ENCODE measurements at regions not wholly inside any gene's neighbourhood (a gene's known extent, or its start where the extent isn't known, plus 50 kb on each side); places are given as distances from the start of the nearest gene placed in this dataset.
"Not testable (repeated sequence)": the region's sequence is repeated elsewhere in the genome, so short reads cannot be mapped to it uniquely, and the experiment has no call there.

DNA sequence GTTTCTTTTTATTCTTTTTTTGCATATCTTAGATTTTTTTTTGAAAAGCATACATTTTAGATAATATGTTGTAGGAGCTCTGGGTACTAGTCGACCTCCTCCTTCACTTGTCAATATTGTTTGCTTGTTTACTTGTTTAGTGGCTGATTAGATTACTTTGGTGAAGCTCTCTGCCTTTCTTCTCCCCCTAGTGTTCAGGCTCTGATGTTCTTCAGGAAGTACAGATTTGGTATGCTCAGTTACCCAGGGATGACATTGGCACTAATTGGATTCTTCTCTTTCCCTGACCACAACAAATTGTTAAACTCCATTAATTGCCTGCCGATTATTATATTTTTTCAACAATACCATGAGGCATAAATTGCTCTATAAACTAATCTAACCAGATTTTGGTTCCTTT, 491.2 kb downstream of the SUCLG1 start:
- Histone ChIP-seq H3K9me3 (ENCODE audit: insufficient read depth, low read length) (no peaks in the 10 kb centered on the region), H4K20me1 (ENCODE audit: low read depth, low read length) (no peaks in the 10 kb centered on the region), H3K4me3 (ENCODE audit: insufficient read depth, low read length, poor library complexity, severe bottlenecking) (no peak overlapping the region), H3K79me2 (ENCODE audit: insufficient read depth, low read length) (no peaks in the 10 kb centered on the region), H3K9ac (ENCODE audit: low read length) (no peak overlapping the region), H2AFZ (ENCODE audit: low read depth, low read length, severe bottlenecking) (no peak overlapping the region), H3K36me3 (ENCODE audit: low read length) (no peaks in the 10 kb centered on the region), H3K27ac (ENCODE audit: low read depth, low read length) (no peak overlapping the region), H3K27me3 (ENCODE audit: low read length) (no peaks in the 10 kb centered on the region), H3K4me2 (ENCODE audit: low read depth, low read length, poor library complexity, severe bottlenecking) (no peak overlapping the region), H3K9me2 (replicated peaks; ENCODE audit: insufficient read depth, low read length) (no peaks in the 10 kb centered on the region), H3F3A (ENCODE audit: insufficient read depth) (no peaks in the 10 kb centered on the region)
- TF ChIP-seq, protein P1, sequence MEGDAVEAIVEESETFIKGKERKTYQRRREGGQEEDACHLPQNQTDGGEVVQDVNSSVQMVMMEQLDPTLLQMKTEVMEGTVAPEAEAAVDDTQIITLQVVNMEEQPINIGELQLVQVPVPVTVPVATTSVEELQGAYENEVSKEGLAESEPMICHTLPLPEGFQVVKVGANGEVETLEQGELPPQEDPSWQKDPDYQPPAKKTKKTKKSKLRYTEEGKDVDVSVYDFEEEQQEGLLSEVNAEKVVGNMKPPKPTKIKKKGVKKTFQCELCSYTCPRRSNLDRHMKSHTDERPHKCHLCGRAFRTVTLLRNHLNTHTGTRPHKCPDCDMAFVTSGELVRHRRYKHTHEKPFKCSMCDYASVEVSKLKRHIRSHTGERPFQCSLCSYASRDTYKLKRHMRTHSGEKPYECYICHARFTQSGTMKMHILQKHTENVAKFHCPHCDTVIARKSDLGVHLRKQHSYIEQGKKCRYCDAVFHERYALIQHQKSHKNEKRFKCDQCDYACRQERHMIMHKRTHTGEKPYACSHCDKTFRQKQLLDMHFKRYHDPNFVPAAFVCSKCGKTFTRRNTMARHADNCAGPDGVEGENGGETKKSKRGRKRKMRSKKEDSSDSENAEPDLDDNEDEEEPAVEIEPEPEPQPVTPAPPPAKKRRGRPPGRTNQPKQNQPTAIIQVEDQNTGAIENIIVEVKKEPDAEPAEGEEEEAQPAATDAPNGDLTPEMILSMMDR (IDR thresholded peaks at IDR 0.05; ENCODE audit: insufficient read depth, low read length, poor library complexity, severe bottlenecking), result no peak
- TF ChIP-seq EZH2phosphoT487 (conservative IDR thresholded peaks at IDR 0.05; ENCODE audit: low read length), result no peak

GRCh38 chr2:83966946-83967345, 492.1 kb downstream of the SUCLG1 start:
- H3K79me2 ChIP-seq (ENCODE audit: insufficient read depth, low read length); H3K9ac ChIP-seq (ENCODE audit: low read length); H4K20me1 ChIP-seq (ENCODE audit: low read depth, low read length); H3K4me2 ChIP-seq (ENCODE audit: low read depth, low read length, poor library complexity, severe bottlenecking); H3K4me3 ChIP-seq (ENCODE audit: insufficient read depth, low read length, poor library complexity, severe bottlenecking); H3K27me3 ChIP-seq (ENCODE audit: low read length); H3K9me2 ChIP-seq (replicated peaks; ENCODE audit: insufficient read depth, low read length); H2AFZ ChIP-seq (ENCODE audit: low read depth, low read length, severe bottlenecking); H3K36me3 ChIP-seq (ENCODE audit: low read length); H3F3A ChIP-seq (ENCODE audit: insufficient read depth); H3K9me3 ChIP-seq (ENCODE audit: insufficient read depth, low read length); H3K27ac ChIP-seq (ENCODE audit: low read depth, low read length): not testable (repeated sequence)

- Histone ChIP-seq H4K20me1 (ENCODE audit: low read depth, low read length) (no peaks in the 10 kb centered on the region), H2AFZ (ENCODE audit: low read depth, low read length, severe bottlenecking) (no peak overlapping the region), H3K4me2 (ENCODE audit: low read depth, low read length, poor library complexity, severe bottlenecking) (no peak overlapping the region), H3K4me3 (ENCODE audit: insufficient read depth, low read length, poor library complexity, severe bottlenecking) (no peak overlapping the region), H3F3A (ENCODE audit: insufficient read depth) (no peaks in the 10 kb centered on the region), H3K27me3 (ENCODE audit: low read length) (no peaks in the 10 kb centered on the region), H3K9me2 (replicated peaks; ENCODE audit: insufficient read depth, low read length) (no peaks in the 10 kb centered on the region), H3K27ac (ENCODE audit: low read depth, low read length) (no peak overlapping the region), H3K9me3 (ENCODE audit: insufficient read depth, low read length) (no peaks in the 10 kb centered on the region), H3K9ac (ENCODE audit: low read length) (no peak overlapping the region), H3K36me3 (ENCODE audit: low read length) (no peaks in the 10 kb centered on the region), H3K79me2 (ENCODE audit: insufficient read depth, low read length) (no peaks in the 10 kb centered on the region)
- no peak for TF ChIP-seq EZH2phosphoT487 (conservative IDR thresholded peaks at IDR 0.05; ENCODE audit: low read length)
- TF ChIP-seq, protein P1 (IDR thresholded peaks at IDR 0.05; ENCODE audit: insufficient read depth, low read length, poor library complexity, severe bottlenecking), result no peak
Measured at GRCh38 chr2:83961512-83961911, 497.6 kb downstream of the SUCLG1 start.

DNA sequence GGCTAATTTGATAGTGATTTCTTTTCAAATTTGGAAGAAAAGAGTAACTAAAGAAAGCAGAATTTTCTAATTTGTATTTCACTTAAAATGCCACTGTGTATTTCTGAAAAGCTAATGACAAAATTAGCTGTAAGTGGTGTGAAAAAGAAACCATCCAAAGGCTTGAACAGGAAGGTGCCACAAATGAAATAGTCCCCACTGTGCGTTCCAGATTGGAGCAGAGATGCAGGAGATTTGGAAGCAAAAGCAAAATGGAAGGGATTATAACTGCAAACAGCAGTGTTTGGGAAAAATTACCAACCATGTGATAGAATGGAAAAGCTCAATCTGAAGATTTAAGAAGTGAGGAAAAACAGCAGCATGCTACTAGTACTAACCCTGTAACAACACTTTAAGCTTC, 498.7 kb downstream of the SUCLG1 start:
- no peaks in the 10 kb centered on the region for H3K79me2 ChIP-seq (ENCODE audit: insufficient read depth, low read length)
- H4K20me1 ChIP-seq (ENCODE audit: low read depth, low read length), result no peaks in the 10 kb centered on the region
- no peaks in the 10 kb centered on the region for H3K9me3 ChIP-seq (ENCODE audit: insufficient read depth, low read length)
- H3F3A ChIP-seq (ENCODE audit: insufficient read depth), result no peaks in the 10 kb centered on the region
- no peak overlapping the region for H3K4me2 ChIP-seq (ENCODE audit: low read depth, low read length, poor library complexity, severe bottlenecking)
- H3K36me3 ChIP-seq (ENCODE audit: low read length), result no peaks in the 10 kb centered on the region
- H3K4me3 ChIP-seq (ENCODE audit: insufficient read depth, low read length, poor library complexity, severe bottlenecking), result no peak overlapping the region
- H2AFZ ChIP-seq (ENCODE audit: low read depth, low read length, severe bottlenecking), result no peak overlapping the region
- H3K9me2 ChIP-seq (replicated peaks; ENCODE audit: insufficient read depth, low read length), result no peaks in the 10 kb centered on the region
- no peaks in the 10 kb centered on the region for H3K27me3 ChIP-seq (ENCODE audit: low read length)
- no peak for TF ChIP-seq EZH2phosphoT487 (conservative IDR thresholded peaks at IDR 0.05; ENCODE audit: low read length)
- TF ChIP-seq, protein P1 (IDR thresholded peaks at IDR 0.05; ENCODE audit: insufficient read depth, low read length, poor library complexity, severe bottlenecking), result no peak
- H3K9ac ChIP-seq (ENCODE audit: low read length), result no peak overlapping the region
- no peak overlapping the region for H3K27ac ChIP-seq (ENCODE audit: low read depth, low read length)

Measured in SU-DHL-6 (cell line).